WTC11 (cell line): ENCODE measurements at regions not wholly inside any gene's neighbourhood (a gene's known extent, or its start where the extent isn't known, plus 50 kb on each side); places are given as distances from the start of the nearest gene placed in this dataset.
A peak's percentile ranks its signal among the peaks of the same experiment; 100 is the strongest.

Experiments
- ATAC-seq: fragments of 200-7000 bp; cut with Tn5 transposase; 2 replicates; pipeline ENCODE4 v1.10.0; 2021; ENCODE audit warnings: mild to moderate bottlenecking, moderate library complexity
- CTCF ChIA-PET: fragments of 300-600 bp; sonication (Branson Sonifier 250); formaldehyde crosslinking; loops from one replicate; lab custom pipeline; 2021; ENCODE audit warnings: antibody characterized with exemption; lab: Charles Lee
- POLR2A ChIA-PET: fragments of 350-600 bp; sonication (Branson Sonifier 250); formaldehyde crosslinking; loops from one replicate; lab custom pipeline; 2021; ENCODE audit warnings: antibody characterized with exemption; lab: Charles Lee
- DNase-seq: peaks from one replicate; pipeline ENCODE4 v3.0.0; 2021; ENCODE audit warnings: low spot score
- H3K27ac Mint-ChIP-seq: 2 replicates; pipeline ENCODE4 v1.8.0; 2021; ENCODE audit warnings: mixed read lengths
- H3K27me3 Mint-ChIP-seq: 2 replicates; pipeline ENCODE4 v1.8.0; 2021; ENCODE audit warnings: low read depth, mild to moderate bottlenecking, moderate library complexity, mixed read lengths
- H3K36me3 Mint-ChIP-seq: 2 replicates; pipeline ENCODE4 v1.8.0; 2021; ENCODE audit warnings: mixed read lengths
- H3K4me1 Mint-ChIP-seq: 2 replicates; pipeline ENCODE4 v1.8.0; 2022; ENCODE audit warnings: mixed read lengths
- H3K4me3 Mint-ChIP-seq: 2 replicates; pipeline ENCODE4 v1.8.0; 2021; ENCODE audit warnings: mild to moderate bottlenecking, moderate library complexity, mixed read lengths
- H3K9me3 Mint-ChIP-seq: 2 replicates; pipeline ENCODE4 v1.8.0; 2021; ENCODE audit warnings: mixed read lengths
- ATF1 ChIP-seq: sonication (generic); formaldehyde crosslinking; IDR thresholded peaks from 2 replicates; pipeline ENCODE4 v1.8.1; 2023; ENCODE audit warnings: mild to moderate bottlenecking, moderate library complexity, missing genetic modification reagents
- ELF4 ChIP-seq: sonication (generic); formaldehyde crosslinking; IDR thresholded peaks from 2 replicates; pipeline ENCODE4 v1.8.1; 2022; ENCODE audit warnings: low read depth, mild to moderate bottlenecking, moderate library complexity, missing genetic modification reagents
- EMX1 ChIP-seq: fragments of 250-450 bp; sonication (Bioruptor Pico); IDR thresholded peaks from 2 replicates; pipeline ENCODE4 v1.8.0; 2021; ENCODE audit warnings: mild to moderate bottlenecking
- GABPB1 ChIP-seq: sonication (generic); formaldehyde crosslinking; IDR thresholded peaks from 2 replicates; pipeline ENCODE4 v1.8.1; 2023; ENCODE audit warnings: mild to moderate bottlenecking, missing genetic modification reagents
- MYBL2 ChIP-seq: sonication (generic); formaldehyde crosslinking; IDR thresholded peaks from 2 replicates; pipeline ENCODE4 v1.8.1; 2023; ENCODE audit warnings: mild to moderate bottlenecking, moderate library complexity, missing genetic modification reagents
- NR1H2 ChIP-seq: sonication (generic); formaldehyde crosslinking; IDR thresholded peaks from 2 replicates; pipeline ENCODE4 v1.9.0; 2021; ENCODE audit warnings: mild to moderate bottlenecking, moderate library complexity, missing genetic modification reagents
- RORB ChIP-seq: fragments of 250-450 bp; sonication (Bioruptor Pico); IDR thresholded peaks from 2 replicates; pipeline ENCODE4 v1.9.0; 2021; ENCODE audit warnings: mild to moderate bottlenecking
- SMAD4 ChIP-seq: sonication (generic); formaldehyde crosslinking; IDR thresholded peaks from 2 replicates; pipeline ENCODE4 v1.8.0; 2022; ENCODE audit warnings: mild to moderate bottlenecking, missing genetic modification reagents
- ZNF232 ChIP-seq: sonication (generic); formaldehyde crosslinking; IDR thresholded peaks from 2 replicates; pipeline ENCODE4 v1.8.0; 2022; ENCODE audit warnings: mild to moderate bottlenecking, missing genetic modification reagents
- ZNF423 ChIP-seq: fragments of 250-450 bp; sonication (Bioruptor Pico); IDR thresholded peaks from 2 replicates; pipeline ENCODE4 v2.1.2; 2022; ENCODE audit warnings: mild to moderate bottlenecking, moderate library complexity
- TF ChIP-seq, protein P1 (sequence below): sonication (generic); formaldehyde crosslinking; IDR thresholded peaks from 2 replicates; pipeline ENCODE4 v1.8.1; 2022; ENCODE audit warnings: mild to moderate bottlenecking, moderate library complexity, missing genetic modification reagents
- TF ChIP-seq, protein P2 (sequence below): fragments of 250-450 bp; sonication (Bioruptor Pico); IDR thresholded peaks from 2 replicates; pipeline ENCODE4 v2.1.2; 2022; ENCODE audit warnings: mild to moderate bottlenecking, moderate library complexity
- TF ChIP-seq, protein P3 (sequence below): sonication (generic); formaldehyde crosslinking; IDR thresholded peaks from 2 replicates; pipeline ENCODE4 v1.8.0; 2023; ENCODE audit warnings: missing genetic modification reagents, mild to moderate bottlenecking, borderline replicate concordance
- TF ChIP-seq, protein P4 (sequence below): sonication (generic); formaldehyde crosslinking; conservative IDR thresholded peaks from 2 replicates; pipeline ENCODE4 v1.8.1; 2023; ENCODE audit warnings: mild to moderate bottlenecking, low read depth, missing genetic modification reagents, moderate library complexity
- TF ChIP-seq, protein P5 (sequence below): fragments of 250-450 bp; sonication (Bioruptor Pico); IDR thresholded peaks from 2 replicates; pipeline ENCODE4 v1.9.0; 2021; ENCODE audit warnings: mild to moderate bottlenecking
- TF ChIP-seq, protein P6 (sequence below): sonication (generic); formaldehyde crosslinking; IDR thresholded peaks from 2 replicates; pipeline ENCODE4 v1.8.1; 2023; ENCODE audit warnings: mild to moderate bottlenecking, missing genetic modification reagents
- TF ChIP-seq, protein P7 (sequence below): sonication (generic); formaldehyde crosslinking; IDR thresholded peaks from 2 replicates; pipeline ENCODE4 v1.8.0; 2022; ENCODE audit warnings: missing genetic modification reagents

DNA sequence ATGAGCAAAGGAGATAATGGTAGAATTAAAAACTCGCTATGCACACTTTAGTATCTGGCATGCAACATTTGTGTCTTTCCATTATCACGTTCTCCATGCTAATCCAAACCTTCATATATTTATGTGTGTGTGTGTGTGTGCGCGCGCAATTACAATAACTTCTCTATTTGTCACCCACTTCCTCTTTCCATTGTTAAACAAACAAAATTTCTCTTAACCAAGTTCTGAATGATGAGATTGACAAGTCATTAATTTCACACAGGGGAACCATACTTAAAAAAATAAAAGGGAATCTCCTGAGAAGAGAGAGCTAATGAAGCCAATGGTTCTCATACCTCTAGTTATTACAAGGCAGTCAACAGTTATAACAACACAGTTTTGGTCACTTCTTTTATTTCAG lies 575.9 kb upstream of the MDGA2 start:
- peak overlapping the region; percentile 1; the same call in 1 of the 2 replicates for H3K27ac Mint-ChIP-seq
- TF ChIP-seq MYBL2 (CRISPR knock-in tag) (no peak), ATF1 (CRISPR knock-in tag) (no peak), ELF4 (CRISPR knock-in tag) (no peak), EMX1 (CRISPR knock-in tag) (no peak), NR1H2 (CRISPR knock-in tag) (no peak), RORB (CRISPR knock-in tag) (no peak), ZNF232 (CRISPR knock-in tag) (no peak), SMAD4 (no peak), ZNF423 (CRISPR knock-in tag) (no peak), GABPB1 (no peak)
- TF ChIP-seq, protein P1, sequence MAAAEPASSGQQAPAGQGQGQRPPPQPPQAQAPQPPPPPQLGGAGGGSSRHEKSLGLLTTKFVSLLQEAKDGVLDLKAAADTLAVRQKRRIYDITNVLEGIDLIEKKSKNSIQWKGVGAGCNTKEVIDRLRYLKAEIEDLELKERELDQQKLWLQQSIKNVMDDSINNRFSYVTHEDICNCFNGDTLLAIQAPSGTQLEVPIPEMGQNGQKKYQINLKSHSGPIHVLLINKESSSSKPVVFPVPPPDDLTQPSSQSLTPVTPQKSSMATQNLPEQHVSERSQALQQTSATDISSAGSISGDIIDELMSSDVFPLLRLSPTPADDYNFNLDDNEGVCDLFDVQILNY: no peak
- TF ChIP-seq, protein P2, sequence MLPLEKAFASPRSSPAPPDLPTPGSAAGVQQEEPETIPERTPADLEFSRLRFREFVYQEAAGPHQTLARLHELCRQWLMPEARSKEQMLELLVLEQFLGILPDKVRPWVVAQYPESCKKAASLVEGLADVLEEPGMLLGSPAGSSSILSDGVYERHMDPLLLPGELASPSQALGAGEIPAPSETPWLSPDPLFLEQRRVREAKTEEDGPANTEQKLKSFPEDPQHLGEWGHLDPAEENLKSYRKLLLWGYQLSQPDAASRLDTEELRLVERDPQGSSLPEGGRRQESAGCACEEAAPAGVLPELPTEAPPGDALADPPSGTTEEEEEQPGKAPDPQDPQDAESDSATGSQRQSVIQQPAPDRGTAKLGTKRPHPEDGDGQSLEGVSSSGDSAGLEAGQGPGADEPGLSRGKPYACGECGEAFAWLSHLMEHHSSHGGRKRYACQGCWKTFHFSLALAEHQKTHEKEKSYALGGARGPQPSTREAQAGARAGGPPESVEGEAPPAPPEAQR: no peak
- TF ChIP-seq, protein P3, sequence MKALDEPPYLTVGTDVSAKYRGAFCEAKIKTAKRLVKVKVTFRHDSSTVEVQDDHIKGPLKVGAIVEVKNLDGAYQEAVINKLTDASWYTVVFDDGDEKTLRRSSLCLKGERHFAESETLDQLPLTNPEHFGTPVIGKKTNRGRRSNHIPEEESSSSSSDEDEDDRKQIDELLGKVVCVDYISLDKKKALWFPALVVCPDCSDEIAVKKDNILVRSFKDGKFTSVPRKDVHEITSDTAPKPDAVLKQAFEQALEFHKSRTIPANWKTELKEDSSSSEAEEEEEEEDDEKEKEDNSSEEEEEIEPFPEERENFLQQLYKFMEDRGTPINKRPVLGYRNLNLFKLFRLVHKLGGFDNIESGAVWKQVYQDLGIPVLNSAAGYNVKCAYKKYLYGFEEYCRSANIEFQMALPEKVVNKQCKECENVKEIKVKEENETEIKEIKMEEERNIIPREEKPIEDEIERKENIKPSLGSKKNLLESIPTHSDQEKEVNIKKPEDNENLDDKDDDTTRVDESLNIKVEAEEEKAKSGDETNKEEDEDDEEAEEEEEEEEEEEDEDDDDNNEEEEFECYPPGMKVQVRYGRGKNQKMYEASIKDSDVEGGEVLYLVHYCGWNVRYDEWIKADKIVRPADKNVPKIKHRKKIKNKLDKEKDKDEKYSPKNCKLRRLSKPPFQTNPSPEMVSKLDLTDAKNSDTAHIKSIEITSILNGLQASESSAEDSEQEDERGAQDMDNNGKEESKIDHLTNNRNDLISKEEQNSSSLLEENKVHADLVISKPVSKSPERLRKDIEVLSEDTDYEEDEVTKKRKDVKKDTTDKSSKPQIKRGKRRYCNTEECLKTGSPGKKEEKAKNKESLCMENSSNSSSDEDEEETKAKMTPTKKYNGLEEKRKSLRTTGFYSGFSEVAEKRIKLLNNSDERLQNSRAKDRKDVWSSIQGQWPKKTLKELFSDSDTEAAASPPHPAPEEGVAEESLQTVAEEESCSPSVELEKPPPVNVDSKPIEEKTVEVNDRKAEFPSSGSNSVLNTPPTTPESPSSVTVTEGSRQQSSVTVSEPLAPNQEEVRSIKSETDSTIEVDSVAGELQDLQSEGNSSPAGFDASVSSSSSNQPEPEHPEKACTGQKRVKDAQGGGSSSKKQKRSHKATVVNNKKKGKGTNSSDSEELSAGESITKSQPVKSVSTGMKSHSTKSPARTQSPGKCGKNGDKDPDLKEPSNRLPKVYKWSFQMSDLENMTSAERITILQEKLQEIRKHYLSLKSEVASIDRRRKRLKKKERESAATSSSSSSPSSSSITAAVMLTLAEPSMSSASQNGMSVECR (CRISPR knock-in tag): no peak
- TF ChIP-seq, protein P4, sequence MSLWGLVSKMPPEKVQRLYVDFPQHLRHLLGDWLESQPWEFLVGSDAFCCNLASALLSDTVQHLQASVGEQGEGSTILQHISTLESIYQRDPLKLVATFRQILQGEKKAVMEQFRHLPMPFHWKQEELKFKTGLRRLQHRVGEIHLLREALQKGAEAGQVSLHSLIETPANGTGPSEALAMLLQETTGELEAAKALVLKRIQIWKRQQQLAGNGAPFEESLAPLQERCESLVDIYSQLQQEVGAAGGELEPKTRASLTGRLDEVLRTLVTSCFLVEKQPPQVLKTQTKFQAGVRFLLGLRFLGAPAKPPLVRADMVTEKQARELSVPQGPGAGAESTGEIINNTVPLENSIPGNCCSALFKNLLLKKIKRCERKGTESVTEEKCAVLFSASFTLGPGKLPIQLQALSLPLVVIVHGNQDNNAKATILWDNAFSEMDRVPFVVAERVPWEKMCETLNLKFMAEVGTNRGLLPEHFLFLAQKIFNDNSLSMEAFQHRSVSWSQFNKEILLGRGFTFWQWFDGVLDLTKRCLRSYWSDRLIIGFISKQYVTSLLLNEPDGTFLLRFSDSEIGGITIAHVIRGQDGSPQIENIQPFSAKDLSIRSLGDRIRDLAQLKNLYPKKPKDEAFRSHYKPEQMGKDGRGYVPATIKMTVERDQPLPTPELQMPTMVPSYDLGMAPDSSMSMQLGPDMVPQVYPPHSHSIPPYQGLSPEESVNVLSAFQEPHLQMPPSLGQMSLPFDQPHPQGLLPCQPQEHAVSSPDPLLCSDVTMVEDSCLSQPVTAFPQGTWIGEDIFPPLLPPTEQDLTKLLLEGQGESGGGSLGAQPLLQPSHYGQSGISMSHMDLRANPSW (CRISPR knock-in tag): no peak
- TF ChIP-seq, protein P5, sequence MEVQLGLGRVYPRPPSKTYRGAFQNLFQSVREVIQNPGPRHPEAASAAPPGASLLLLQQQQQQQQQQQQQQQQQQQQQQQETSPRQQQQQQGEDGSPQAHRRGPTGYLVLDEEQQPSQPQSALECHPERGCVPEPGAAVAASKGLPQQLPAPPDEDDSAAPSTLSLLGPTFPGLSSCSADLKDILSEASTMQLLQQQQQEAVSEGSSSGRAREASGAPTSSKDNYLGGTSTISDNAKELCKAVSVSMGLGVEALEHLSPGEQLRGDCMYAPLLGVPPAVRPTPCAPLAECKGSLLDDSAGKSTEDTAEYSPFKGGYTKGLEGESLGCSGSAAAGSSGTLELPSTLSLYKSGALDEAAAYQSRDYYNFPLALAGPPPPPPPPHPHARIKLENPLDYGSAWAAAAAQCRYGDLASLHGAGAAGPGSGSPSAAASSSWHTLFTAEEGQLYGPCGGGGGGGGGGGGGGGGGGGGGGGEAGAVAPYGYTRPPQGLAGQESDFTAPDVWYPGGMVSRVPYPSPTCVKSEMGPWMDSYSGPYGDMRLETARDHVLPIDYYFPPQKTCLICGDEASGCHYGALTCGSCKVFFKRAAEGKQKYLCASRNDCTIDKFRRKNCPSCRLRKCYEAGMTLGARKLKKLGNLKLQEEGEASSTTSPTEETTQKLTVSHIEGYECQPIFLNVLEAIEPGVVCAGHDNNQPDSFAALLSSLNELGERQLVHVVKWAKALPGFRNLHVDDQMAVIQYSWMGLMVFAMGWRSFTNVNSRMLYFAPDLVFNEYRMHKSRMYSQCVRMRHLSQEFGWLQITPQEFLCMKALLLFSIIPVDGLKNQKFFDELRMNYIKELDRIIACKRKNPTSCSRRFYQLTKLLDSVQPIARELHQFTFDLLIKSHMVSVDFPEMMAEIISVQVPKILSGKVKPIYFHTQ (CRISPR knock-in tag): no peak
- TF ChIP-seq, protein P6, sequence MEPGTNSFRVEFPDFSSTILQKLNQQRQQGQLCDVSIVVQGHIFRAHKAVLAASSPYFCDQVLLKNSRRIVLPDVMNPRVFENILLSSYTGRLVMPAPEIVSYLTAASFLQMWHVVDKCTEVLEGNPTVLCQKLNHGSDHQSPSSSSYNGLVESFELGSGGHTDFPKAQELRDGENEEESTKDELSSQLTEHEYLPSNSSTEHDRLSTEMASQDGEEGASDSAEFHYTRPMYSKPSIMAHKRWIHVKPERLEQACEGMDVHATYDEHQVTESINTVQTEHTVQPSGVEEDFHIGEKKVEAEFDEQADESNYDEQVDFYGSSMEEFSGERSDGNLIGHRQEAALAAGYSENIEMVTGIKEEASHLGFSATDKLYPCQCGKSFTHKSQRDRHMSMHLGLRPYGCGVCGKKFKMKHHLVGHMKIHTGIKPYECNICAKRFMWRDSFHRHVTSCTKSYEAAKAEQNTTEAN (CRISPR knock-in tag): no peak
- TF ChIP-seq, protein P7, sequence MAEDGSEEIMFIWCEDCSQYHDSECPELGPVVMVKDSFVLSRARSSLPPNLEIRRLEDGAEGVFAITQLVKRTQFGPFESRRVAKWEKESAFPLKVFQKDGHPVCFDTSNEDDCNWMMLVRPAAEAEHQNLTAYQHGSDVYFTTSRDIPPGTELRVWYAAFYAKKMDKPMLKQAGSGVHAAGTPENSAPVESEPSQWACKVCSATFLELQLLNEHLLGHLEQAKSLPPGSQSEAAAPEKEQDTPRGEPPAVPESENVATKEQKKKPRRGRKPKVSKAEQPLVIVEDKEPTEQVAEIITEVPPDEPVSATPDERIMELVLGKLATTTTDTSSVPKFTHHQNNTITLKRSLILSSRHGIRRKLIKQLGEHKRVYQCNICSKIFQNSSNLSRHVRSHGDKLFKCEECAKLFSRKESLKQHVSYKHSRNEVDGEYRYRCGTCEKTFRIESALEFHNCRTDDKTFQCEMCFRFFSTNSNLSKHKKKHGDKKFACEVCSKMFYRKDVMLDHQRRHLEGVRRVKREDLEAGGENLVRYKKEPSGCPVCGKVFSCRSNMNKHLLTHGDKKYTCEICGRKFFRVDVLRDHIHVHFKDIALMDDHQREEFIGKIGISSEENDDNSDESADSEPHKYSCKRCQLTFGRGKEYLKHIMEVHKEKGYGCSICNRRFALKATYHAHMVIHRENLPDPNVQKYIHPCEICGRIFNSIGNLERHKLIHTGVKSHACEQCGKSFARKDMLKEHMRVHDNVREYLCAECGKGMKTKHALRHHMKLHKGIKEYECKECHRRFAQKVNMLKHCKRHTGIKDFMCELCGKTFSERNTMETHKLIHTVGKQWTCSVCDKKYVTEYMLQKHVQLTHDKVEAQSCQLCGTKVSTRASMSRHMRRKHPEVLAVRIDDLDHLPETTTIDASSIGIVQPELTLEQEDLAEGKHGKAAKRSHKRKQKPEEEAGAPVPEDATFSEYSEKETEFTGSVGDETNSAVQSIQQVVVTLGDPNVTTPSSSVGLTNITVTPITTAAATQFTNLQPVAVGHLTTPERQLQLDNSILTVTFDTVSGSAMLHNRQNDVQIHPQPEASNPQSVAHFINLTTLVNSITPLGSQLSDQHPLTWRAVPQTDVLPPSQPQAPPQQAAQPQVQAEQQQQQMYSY (CRISPR knock-in tag): no peak
- TF ChIP-seq, all 79 proteins: peak for 0
- Mint-ChIP-seq H3K36me3 (peaks cover 40% of the 10 kb centered on the region), H3K4me3 (peak overlapping the region; percentile 42), H3K4me1 (peaks cover 47% of the 10 kb centered on the region), H3K27me3 (no peaks in the 10 kb centered on the region), H3K9me3 (peaks cover 4% of the 10 kb centered on the region)
- ChIA-PET CTCF (no interaction called here), POLR2A (no interaction called here)
- ATAC-seq: no peak
- no peak for DNase-seq
